Panc1 (cell line): ENCODE measurements at regions not wholly inside any gene's neighbourhood (a gene's known extent, or its start where the extent isn't known, plus 50 kb on each side); places are given as distances from the start of the nearest gene placed in this dataset.

Experiments
- ATAC-seq: fragments of 200-7000 bp; cut with Tn5 transposase; 2 replicates; pipeline ENCODE4 v1.9.1; 2020; ENCODE audit warnings: mild to moderate bottlenecking, moderate library complexity
- BruUV-seq: library from RNA; stranded (reverse); fragments of 400-500 nt; replicated peaks from 2 replicates; lab custom pipeline; 2021; lab: Mats Ljungman, UMichigan
- CTCF ChIA-PET: fragments of 300-600 bp; sonication (Branson Sonifier 250); formaldehyde crosslinking; loops from one replicate; lab custom pipeline; 2022; ENCODE audit warnings: antibody characterized with exemption; lab: Charles Lee
- POLR2A ChIA-PET: fragments of 300-600 bp; sonication (Branson Sonifier 250); formaldehyde crosslinking; loops from one replicate; lab custom pipeline; 2022; ENCODE audit warnings: antibody characterized with exemption; lab: Charles Lee
- DNase-seq: peaks from one replicate; pipeline ENCODE4 v3.0.0-alpha.2; 2010; ENCODE audit warnings: low read depth, low spot score
- H3K27ac ChIP-seq: 2 replicates; pipeline ENCODE4 v1.5.1; 2011; ENCODE audit warnings: mild to moderate bottlenecking, low read length, inconsistent platforms
- H3K27me3 ChIP-seq: fragments of 200-500 bp; sonication (Bioruptor generic); 2 replicates; pipeline ENCODE4 v1.6.0; 2014; ENCODE audit warnings: low read length, inconsistent platforms; ENCODE audit not compliant: control insufficient read depth, insufficient read depth
- H3K36me3 ChIP-seq: fragments of 200-500 bp; sonication (Bioruptor generic); 2 replicates; pipeline ENCODE4 v1.5.1; 2014; ENCODE audit warnings: inconsistent platforms, mild to moderate bottlenecking, low read length, moderate library complexity; ENCODE audit not compliant: control insufficient read depth, insufficient read depth
- H3K4me1 ChIP-seq: 2 replicates; pipeline ENCODE4 v1.5.1; 2011; ENCODE audit warnings: inconsistent platforms, mild to moderate bottlenecking, low read length, moderate library complexity; ENCODE audit not compliant: control insufficient read depth, insufficient read depth
- H3K4me3 ChIP-seq, 2 experiments: 2 replicates each; pipeline ENCODE4 v1.5.1; 2011 to 2012; ENCODE audit warnings: low read depth in 2 of 2, low read length in 2 of 2, mild to moderate bottlenecking in 2 of 2, inconsistent platforms in 1 of 2, moderate library complexity in 1 of 2
- H3K9me3 ChIP-seq: fragments of 200-500 bp; sonication (Bioruptor generic); 2 replicates; pipeline ENCODE4 v1.5.1; 2014; ENCODE audit warnings: low read depth, mild to moderate bottlenecking, inconsistent platforms, low read length, moderate library complexity; ENCODE audit not compliant: control insufficient read depth, insufficient read depth
- CTCF ChIP-seq: fragments of 450-650 bp; IDR thresholded peaks from 2 replicates; pipeline ENCODE4 v1.5.1; 2017; ENCODE audit warnings: mild to moderate bottlenecking
- POLR2AphosphoS5 ChIP-seq: IDR thresholded peaks from 2 replicates; pipeline ENCODE4 v1.6.1; 2012; ENCODE audit warnings: mild to moderate bottlenecking, low read depth, low read length, moderate library complexity
- REST ChIP-seq, 2 experiments: IDR thresholded peaks; 2 replicates each; pipeline ENCODE4 v1.6.1; 2011 to 2012; ENCODE audit warnings: low read depth in 2 of 2, control low read depth in 1 of 2, low read length in 1 of 2, mild to moderate bottlenecking in 1 of 2, moderate library complexity in 1 of 2; ENCODE audit not compliant: insufficient read depth in 1 of 2
- TCF7L2 ChIP-seq: IDR thresholded peaks from 2 replicates; pipeline ENCODE4 v1.6.1; 2011; ENCODE audit warnings: mild to moderate bottlenecking, low read depth, low read length, inconsistent platforms
- in situ Hi-C: cut with HindIII; loops from 2 replicates; pipeline ENCODE4 v1.10.0; 2016; ENCODE audit warnings: low sequenced_read_pairs, low pct_unique_long_range_greater_than_20kb
- intact Hi-C: fragments of 100-400 bp; cut with micrococcal nuclease; formaldehyde crosslinking; loops from one replicate; pipeline ENCODE4 v1.10.0; 2022; ENCODE audit not compliant: unreplicated experiment

- intact Hi-C loops, result no loop called here
- H3K27me3 ChIP-seq, result no peaks in the 10 kb centered on the region
- DNase-seq, result no peak
Observed at GRCh38 chr4:30536231-30536630, 183.9 kb upstream of the PCDH7 start.

GRCh38 chr4:30537456-30537855 lies 182.7 kb upstream of the PCDH7 start:
- Histone ChIP-seq H3K27ac (no peak overlapping the region), H3K4me3 (no peak overlapping the region), H3K27me3 (no peaks in the 10 kb centered on the region), H3K36me3 (no peaks in the 10 kb centered on the region), H3K4me1 (no peaks in the 10 kb centered on the region), H3K9me3 (no peaks in the 10 kb centered on the region)
- BruUV-seq, result no TSS peak
- in situ Hi-C loops (no loop called here), intact Hi-C loops (no loop called here)
- TF ChIP-seq REST (IDR thresholded peaks at IDR 0.05; ENCODE audit: insufficient read depth in 1 of 2, low read depth in 2 of 2, low read length in 1 of 2), result no peak
- no peak for TF ChIP-seq CTCF
- no peak for TF ChIP-seq TCF7L2
- TF ChIP-seq POLR2AphosphoS5, result no peak
- ChIA-PET CTCF (no interaction called here), POLR2A (no interaction called here)
- peak; percentile 58; the same call in 1 of the 2 replicates for ATAC-seq
- peak; percentile 5 for DNase-seq

More at GRCh38 chr4:30536231-30536630, 183.9 kb upstream of the PCDH7 start:
- in situ Hi-C loops, result no loop called here
- no peak overlapping the region for H3K27ac ChIP-seq
- no peaks in the 10 kb centered on the region for H3K36me3 ChIP-seq
- no peak overlapping the region for H3K4me3 ChIP-seq
- POLR2A ChIA-PET, result no interaction called here
- BruUV-seq, result no TSS peak
- CTCF ChIA-PET, result no interaction called here
- no peaks in the 10 kb centered on the region for H3K9me3 ChIP-seq
- TF ChIP-seq POLR2AphosphoS5 (no peak), TCF7L2 (no peak), REST (IDR thresholded peaks at IDR 0.05; ENCODE audit: insufficient read depth in 1 of 2, low read depth in 2 of 2, low read length in 1 of 2) (no peak)
- no peak for ATAC-seq
- no peaks in the 10 kb centered on the region for H3K4me1 ChIP-seq
